ENCODE measurements at regions not wholly inside any gene's neighbourhood (a gene's known extent, or its start where the extent isn't known, plus 50 kb on each side); places are given as distances from the start of the nearest gene placed in this dataset.
"Not testable (repeated sequence)": the region's sequence is repeated elsewhere in the genome, so short reads cannot be mapped to it uniquely, and the experiment has no call there.

DNA sequence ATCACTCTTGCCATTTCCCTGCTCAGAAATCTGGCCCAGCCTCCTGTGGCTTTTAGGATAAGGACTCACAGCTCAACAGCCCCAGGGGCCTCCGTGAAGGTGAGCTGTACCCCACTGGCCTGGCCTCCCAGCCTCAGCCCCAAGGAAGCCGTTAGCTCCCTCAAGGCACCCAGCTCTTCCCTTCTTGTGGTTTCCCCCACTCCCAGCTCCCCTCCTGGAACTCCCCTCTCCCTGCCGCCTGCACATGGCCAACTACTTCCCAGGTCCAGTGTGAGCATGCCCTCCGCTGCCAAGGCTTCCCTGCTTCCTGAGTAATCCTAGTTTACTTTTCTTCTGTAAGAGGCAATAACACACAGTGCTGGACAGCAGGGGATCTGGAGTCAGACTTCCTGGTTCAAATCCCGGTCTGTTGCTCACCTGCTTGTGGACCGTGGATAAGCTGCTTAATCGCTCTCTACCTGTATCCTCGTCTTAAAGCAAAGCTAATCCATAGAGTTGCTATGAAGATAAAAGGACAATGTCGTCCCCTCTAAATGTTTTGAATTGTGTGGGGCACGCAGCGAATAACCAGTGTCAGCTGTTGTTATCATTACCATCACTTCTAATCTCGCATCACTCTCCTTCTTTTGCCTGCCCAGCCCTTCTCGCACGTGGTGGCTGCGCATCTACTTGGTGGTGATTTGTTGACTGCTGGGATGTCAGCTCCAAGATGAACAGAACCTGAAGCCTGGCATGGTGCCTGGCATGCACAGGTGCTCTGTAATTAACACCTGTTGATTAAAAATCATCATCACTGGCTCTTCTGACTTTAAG, 86.6 kb downstream of the C5orf15 start:
- no peak for DNase-seq

DNA sequence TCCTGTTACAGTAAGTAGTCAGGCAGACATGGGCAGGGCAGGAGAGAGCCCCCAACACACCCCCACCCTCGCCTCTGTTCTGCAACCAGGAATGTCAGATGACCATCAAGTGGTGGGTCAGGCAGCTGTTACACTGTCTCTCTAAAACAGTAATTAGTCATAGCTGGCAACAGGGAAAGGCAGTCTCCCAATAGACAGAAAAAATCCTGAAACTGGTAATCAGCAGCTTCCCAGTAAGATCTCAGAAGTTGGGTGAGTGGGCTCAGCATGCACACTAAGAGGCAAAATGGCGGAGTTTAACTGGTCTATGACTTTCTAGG, 90.2 kb downstream of the C5orf15 start:
- DNase-seq: no peak

- DNase-seq: no peak
Measured at GRCh38 chr5:133877351-133878235, 90.8 kb downstream of the C5orf15 start.

GRCh38 chr5:133876266-133876665, 92.2 kb downstream of the C5orf15 start:
- no peak for DNase-seq

- DNase-seq: no peak
Measured at GRCh38 chr5:133875179-133875578, 93.2 kb downstream of the C5orf15 start.

- no peak for DNase-seq
Measured at GRCh38 chr5:133873449-133873848, 95.0 kb downstream of the C5orf15 start.

GRCh38 chr5:133870661-133871060, 97.8 kb downstream of the C5orf15 start:
- DNase-seq: no peak

GRCh38 chr5:133869519-133870335, 98.7 kb downstream of the C5orf15 start:
- DNase-seq: no peak

GRCh38 chr5:133868946-133869518, 99.4 kb downstream of the C5orf15 start:
- DNase-seq: peak; percentile 81 to 89

DNA sequence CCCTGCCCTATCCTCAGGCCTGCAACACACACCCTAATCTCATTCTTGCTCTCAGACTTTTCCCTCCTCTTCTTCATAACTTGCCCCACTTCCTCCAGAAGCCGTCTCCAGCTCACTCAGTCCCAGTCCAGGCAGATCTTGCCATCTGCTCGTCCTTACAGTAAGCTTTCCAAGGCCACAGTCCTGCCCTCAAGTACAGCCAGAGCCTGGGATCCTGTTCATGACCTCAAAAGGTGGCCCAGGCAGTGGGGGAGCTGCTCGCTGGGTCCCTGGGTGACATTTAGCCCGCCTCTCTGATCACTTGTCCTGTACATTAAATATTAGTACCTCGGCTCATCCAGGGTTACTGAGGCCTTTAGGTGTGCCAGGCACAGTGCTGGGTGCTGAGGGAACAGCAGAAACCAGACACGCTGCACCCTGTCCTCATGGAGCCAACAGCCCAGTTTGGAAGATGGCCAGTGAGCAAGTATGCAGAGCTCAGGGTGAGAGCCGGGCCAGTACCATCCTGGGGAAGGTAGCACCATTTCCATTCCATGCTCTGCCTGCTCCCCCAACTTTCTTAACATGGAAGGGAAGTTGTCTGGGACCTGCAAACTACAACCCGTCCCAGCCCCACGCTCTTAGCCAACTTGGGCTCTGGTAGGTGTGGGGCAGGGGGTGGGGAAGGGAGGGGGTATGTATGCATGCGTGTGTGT, 100.4 kb downstream of the C5orf15 start:
- DNase-seq: no peak

GRCh38 chr5:133867341-133867740, 101.1 kb downstream of the C5orf15 start:
- no peak for DNase-seq

DNA sequence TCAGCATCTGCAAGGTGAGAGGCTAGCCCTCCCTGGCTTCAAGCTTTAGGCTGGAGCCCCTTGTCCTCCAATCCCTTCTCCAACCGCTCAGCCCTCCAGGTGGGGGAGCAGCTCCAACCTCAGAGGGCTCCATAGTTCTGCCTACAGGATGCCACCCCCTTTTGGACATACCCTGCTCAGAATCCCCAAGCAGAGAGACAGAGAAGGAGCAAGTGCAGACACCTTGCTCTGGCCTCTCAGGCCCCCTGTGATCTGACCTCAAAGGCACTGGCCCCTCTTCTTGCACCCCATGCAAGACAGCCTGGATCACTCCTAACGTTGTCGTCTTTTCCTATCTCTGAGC, 101.6 kb downstream of the C5orf15 start:
- no peak for DNase-seq

- no peak for DNase-seq
Measured at GRCh38 chr5:133866160-133866902, 102.1 kb downstream of the C5orf15 start.

DNA sequence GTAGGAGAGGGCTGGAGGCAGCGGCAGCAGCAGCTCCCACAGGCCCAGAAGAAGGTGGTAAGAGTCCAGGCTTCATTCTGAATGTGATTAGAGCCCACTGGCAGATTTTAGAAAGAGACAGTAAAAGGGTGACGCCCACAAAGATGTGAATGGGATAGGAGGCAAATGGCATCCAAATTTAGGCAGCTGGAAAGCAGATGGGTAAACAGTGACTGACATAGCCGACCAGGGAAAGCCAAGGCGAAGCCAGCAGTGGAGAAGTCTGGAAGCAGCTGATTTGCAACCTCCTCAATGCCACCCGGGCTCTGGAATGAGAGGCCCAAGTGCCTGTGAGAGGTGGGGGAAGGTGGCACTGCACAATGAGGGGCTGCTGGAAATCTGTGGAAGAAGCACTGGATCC, 103.3 kb downstream of the C5orf15 start:
- DNase-seq: no peak

- no peak for DNase-seq
Measured at GRCh38 chr5:133864711-133865110, 103.7 kb downstream of the C5orf15 start.

DNA sequence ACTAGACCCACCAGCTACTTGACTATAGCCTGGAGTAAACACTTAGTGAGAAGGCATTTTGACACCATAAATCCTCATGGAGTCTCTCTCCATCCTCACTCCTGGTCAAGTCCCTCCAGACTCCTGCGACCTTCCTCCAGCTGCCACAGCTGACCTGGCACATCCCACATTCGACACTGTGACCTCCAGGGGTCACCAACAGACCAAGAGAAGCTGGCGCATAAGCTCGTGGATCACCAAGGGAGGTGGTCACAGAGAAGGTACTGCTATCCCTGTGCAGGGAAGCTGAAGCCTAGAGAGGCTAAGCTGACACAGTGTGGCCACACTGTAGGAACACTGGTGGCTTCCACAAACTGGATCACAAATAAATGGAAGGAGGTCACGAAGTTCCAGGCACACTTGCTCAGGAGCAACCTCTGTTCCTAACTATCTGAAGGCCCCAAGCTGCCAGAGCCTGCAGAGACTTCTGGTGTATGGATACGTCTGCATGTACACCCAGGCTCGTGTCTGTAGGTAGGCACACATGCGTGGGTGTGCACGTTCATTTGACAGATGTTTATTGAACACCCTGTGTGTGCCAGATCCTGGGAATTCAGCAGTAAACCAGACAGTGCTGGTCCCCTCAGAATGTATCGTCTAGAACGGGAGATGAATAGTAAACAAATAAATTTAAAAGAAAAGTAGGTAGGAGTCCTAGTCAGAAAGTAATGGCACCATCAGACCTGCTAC, 104.4 kb downstream of the C5orf15 start:
- DNase-seq: no peak

GRCh38 chr5:133861161-133861737, 107.2 kb downstream of the C5orf15 start:
- no peak for DNase-seq

DNA sequence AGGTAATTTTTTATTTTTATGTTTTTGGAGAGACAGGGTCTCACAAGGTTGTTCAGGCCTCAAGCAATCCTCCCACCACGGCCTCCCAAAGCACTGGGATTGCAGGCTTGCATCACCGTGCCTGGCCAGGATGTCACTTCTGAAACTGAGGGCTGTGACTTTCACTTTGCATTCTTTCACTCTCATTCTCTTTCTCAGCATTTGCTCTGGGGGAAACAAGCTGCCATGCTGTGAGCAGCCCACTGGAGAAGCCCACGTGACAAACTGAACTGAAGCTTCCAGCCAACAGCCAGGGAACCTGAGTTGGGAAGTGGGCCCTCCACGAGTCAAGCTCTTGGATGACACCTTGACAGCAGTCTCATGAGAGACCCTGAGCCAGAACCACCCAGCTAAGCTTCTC, 109.4 kb downstream of the C5orf15 start:
- no peak for DNase-seq

- DNase-seq: not testable (repeated sequence)
Measured at GRCh38 chr5:133857595-133858313, 110.7 kb downstream of the C5orf15 start.

- no peak for DNase-seq
Measured at GRCh38 chr5:133854554-133854953, 113.9 kb downstream of the C5orf15 start.
